GM12878 (cell line): ENCODE measurements at regions not wholly inside any gene's neighbourhood (a gene's known extent, or its start where the extent isn't known, plus 50 kb on each side); places are given as distances from the start of the nearest gene placed in this dataset.

ENCODE experiments used
- ATAC-seq: fragments of 200-7000 bp; cut with Tn5 transposase; 3 replicates; pipeline ENCODE4 v1.9.1; 2020; ENCODE audit warnings: mild to moderate bottlenecking, moderate library complexity
- BruUV-seq: library from RNA; stranded (reverse); fragments of 400-500 nt; replicated peaks from 2 replicates; lab custom pipeline; 2021; lab: Mats Ljungman, UMichigan
- CTCF ChIA-PET: fragments of 300-600 bp; sonication (Branson Sonifier 250); formaldehyde crosslinking; extraction: SDS; loops from one replicate; lab custom pipeline; 2021; ENCODE audit warnings: inconsistent platforms; lab: Yijun Ruan, JAX
- POLR2A ChIA-PET: fragments of 350-600 bp; formaldehyde crosslinking; extraction: SDS; loops from one replicate; lab custom pipeline; 2021; ENCODE audit warnings: inconsistent platforms; lab: Charles Lee
- RAD21 ChIA-PET: fragments of 300-600 bp; sonication (Branson Sonifier 250); formaldehyde crosslinking; loops from one replicate; lab custom pipeline; 2023; ENCODE audit warnings: antibody characterized with exemption; ENCODE audit not compliant: unreplicated experiment; lab: Charles Lee
- SMC1A ChIA-PET: fragments of 300-600 bp; sonication (Branson Sonifier 250); formaldehyde crosslinking; loops from one replicate; lab custom pipeline; 2023; ENCODE audit not compliant: unreplicated experiment, uncharacterized antibody; lab: Charles Lee
- DNase-seq: peaks from one replicate; pipeline ENCODE4 v3.0.0-alpha.2; 2011; ENCODE audit warnings: low read depth, low spot score
- FAIRE-seq: peaks from 3 replicates; lab custom pipeline; 2011; peaks lifted over from hg19 to GRCh38; lab: Jason Lieb, UNC
- H2AFZ ChIP-seq: 2 replicates; pipeline ENCODE4 v1.6.0; 2011; ENCODE audit warnings: low read depth, low read length, control low read depth; ENCODE audit not compliant: control insufficient read depth
- H3K27ac ChIP-seq: 2 replicates; pipeline ENCODE4 v1.5.1; 2011; ENCODE audit warnings: control low read depth; ENCODE audit not compliant: control insufficient read depth, insufficient read depth
- H3K27me3 ChIP-seq, 2 experiments: replicated peaks in 1 of 2; 2 replicates each; pipeline versions ENCODE4 v1.6.0 to v1.6.1; 2011; ENCODE audit warnings: low read length in 1 of 2; ENCODE audit not compliant: control insufficient read depth in 2 of 2, insufficient read depth in 2 of 2
- H3K36me3 ChIP-seq, 2 experiments: 2 replicates each; pipeline ENCODE4 v1.5.1; 2011; ENCODE audit warnings: low read length in 1 of 2; ENCODE audit not compliant: control insufficient read depth in 2 of 2, insufficient read depth in 2 of 2
- H3K4me1 ChIP-seq: 2 replicates; pipeline ENCODE4 v1.6.1; 2011; ENCODE audit warnings: mild to moderate bottlenecking, low read length, moderate library complexity, mixed read lengths; ENCODE audit not compliant: control insufficient read depth, insufficient read depth
- H3K4me2 ChIP-seq: 2 replicates; pipeline ENCODE4 v1.6.0; 2011; ENCODE audit warnings: control low read depth; ENCODE audit not compliant: control insufficient read depth, insufficient read depth
- H3K4me3 ChIP-seq: fragments of 200-600 bp; sonication (generic); 2 replicates; pipeline ENCODE4 v1.5.1; 2016
- H3K79me2 ChIP-seq: 2 replicates; pipeline ENCODE4 v1.6.0; 2011; ENCODE audit warnings: low read length; ENCODE audit not compliant: control insufficient read depth, insufficient read depth
- H3K9ac ChIP-seq: 2 replicates; pipeline ENCODE4 v1.8.0; 2011; ENCODE audit warnings: low read length, control low read depth, mixed read lengths; ENCODE audit not compliant: control insufficient read depth, insufficient read depth
- H3K9me3 ChIP-seq: replicated peaks from 3 replicates; pipeline ENCODE4 v1.5.1; 2011; ENCODE audit warnings: mild to moderate bottlenecking, low read length; ENCODE audit not compliant: control insufficient read depth, insufficient read depth
- H4K20me1 ChIP-seq: 2 replicates; pipeline ENCODE4 v1.6.0; 2011; ENCODE audit not compliant: control insufficient read depth, insufficient read depth
- CBX5 ChIP-seq: sonication (generic); IDR thresholded peaks from 2 replicates; pipeline ENCODE4 v1.6.1; 2016; ENCODE audit warnings: low read depth, moderate library complexity, mild to moderate bottlenecking, inconsistent platforms
- EED ChIP-seq: sonication (generic); IDR thresholded peaks from 2 replicates; pipeline ENCODE4 v1.6.1; 2016; ENCODE audit warnings: antibody characterized with exemption, low read depth
- FOS ChIP-seq: IDR thresholded peaks from 3 replicates; pipeline ENCODE4 v1.6.1; 2011; ENCODE audit warnings: borderline replicate concordance; ENCODE audit not compliant: insufficient read length; ENCODE audit errors: extremely low read depth
- HDAC6 ChIP-seq: fragments of 200-600 bp; sonication (generic); IDR thresholded peaks from one replicate; pipeline ENCODE4 v1.8.0; 2017; ENCODE audit warnings: antibody characterized with exemption; ENCODE audit not compliant: unreplicated experiment
- HDGF ChIP-seq: fragments of 450-650 bp; IDR thresholded peaks from 2 replicates; pipeline ENCODE4 v1.6.1; 2016; ENCODE audit warnings: antibody characterized with exemption
- JUNB ChIP-seq: IDR thresholded peaks from 2 replicates; pipeline ENCODE4 v1.6.1; 2016; ENCODE audit warnings: antibody characterized with exemption, mild to moderate bottlenecking
- LARP7 ChIP-seq: fragments of 450-650 bp; IDR thresholded peaks from 2 replicates; pipeline ENCODE4 v1.6.1; 2017; ENCODE audit warnings: mild to moderate bottlenecking
- NFIC ChIP-seq: IDR thresholded peaks from 2 replicates; pipeline ENCODE4 v1.6.1; 2012; ENCODE audit warnings: low read depth, mild to moderate bottlenecking, inconsistent platforms, low read length, moderate library complexity
- NFYA ChIP-seq: IDR thresholded peaks from 2 replicates; pipeline ENCODE4 v1.6.1; 2011; ENCODE audit warnings: low read depth, mild to moderate bottlenecking, low read length, improper control_type of control experiment, borderline replicate concordance
- NR2C1 ChIP-seq: fragments of 450-650 bp; IDR thresholded peaks from 2 replicates; pipeline ENCODE4 v1.6.1; 2017; ENCODE audit warnings: antibody characterized with exemption, mild to moderate bottlenecking, moderate library complexity
- PML ChIP-seq: IDR thresholded peaks from 2 replicates; pipeline ENCODE4 v1.6.1; 2012; ENCODE audit warnings: low read length, inconsistent platforms
- RAD21 ChIP-seq: IDR thresholded peaks from 2 replicates; pipeline ENCODE4 v1.6.1; 2011; ENCODE audit warnings: mild to moderate bottlenecking, low read depth, low read length, moderate library complexity; ENCODE audit not compliant: insufficient read depth
- RELA ChIP-seq: fragments of 450-650 bp; IDR thresholded peaks from 2 replicates; pipeline ENCODE4 v1.8.0; 2014; ENCODE audit warnings: borderline replicate concordance; ENCODE audit not compliant: partially characterized antibody
- SIX5 ChIP-seq: IDR thresholded peaks from 2 replicates; pipeline ENCODE4 v1.6.1; 2011; ENCODE audit warnings: mild to moderate bottlenecking, low read depth, low read length, moderate library complexity; ENCODE audit not compliant: severe bottlenecking
- SMARCA5 ChIP-seq: fragments of 450-650 bp; IDR thresholded peaks from 2 replicates; pipeline ENCODE4 v1.6.1; 2017; ENCODE audit warnings: mild to moderate bottlenecking
- STAT3 ChIP-seq: IDR thresholded peaks from 2 replicates; pipeline ENCODE4 v1.6.1; 2011; ENCODE audit warnings: low read depth, low read length, improper control_type of control experiment
- TAF1 ChIP-seq: IDR thresholded peaks from 2 replicates; pipeline ENCODE4 v1.6.1; 2011; ENCODE audit warnings: mild to moderate bottlenecking, low read depth, low read length, borderline replicate concordance
- WGBS: methylation state at CpG from one replicate; pipeline ENCODE4 v1.1.6; 2016; ENCODE audit warnings: low lambda C conversion rate; ENCODE audit not compliant: insufficient replicate concordance, insufficient coverage; ENCODE audit errors: missing lambda C conversion rate; 5-methylcytosine and 5-hydroxymethylcytosine counted together
- in situ Hi-C: fragments of 300-500 bp; cut with MboI; formaldehyde crosslinking; loops from 9 replicates; pipeline ENCODE4 v1.14.3; 2018; ENCODE audit warnings: mixed read lengths
- intact Hi-C: fragments of 100-400 bp; cut with micrococcal nuclease; formaldehyde crosslinking; loops from one replicate; pipeline ENCODE4 v1.14.2; 2022; ENCODE audit not compliant: unreplicated experiment
- TF ChIP-seq, protein P1 (sequence below): fragments of 450-650 bp; IDR thresholded peaks from 2 replicates; pipeline ENCODE4 v1.6.1; 2017; ENCODE audit warnings: low read depth, mild to moderate bottlenecking, moderate library complexity
- TF ChIP-seq, protein P2 (sequence below): fragments of 450-650 bp; IDR thresholded peaks from 2 replicates; pipeline ENCODE4 v1.6.1; 2018; ENCODE audit warnings: borderline replicate concordance, mild to moderate bottlenecking; ENCODE audit not compliant: partially characterized antibody
- TF ChIP-seq, protein P3 (sequence below): fragments of 450-650 bp; IDR thresholded peaks from 2 replicates; pipeline ENCODE4 v1.6.1; 2016; ENCODE audit warnings: mild to moderate bottlenecking

DNA sequence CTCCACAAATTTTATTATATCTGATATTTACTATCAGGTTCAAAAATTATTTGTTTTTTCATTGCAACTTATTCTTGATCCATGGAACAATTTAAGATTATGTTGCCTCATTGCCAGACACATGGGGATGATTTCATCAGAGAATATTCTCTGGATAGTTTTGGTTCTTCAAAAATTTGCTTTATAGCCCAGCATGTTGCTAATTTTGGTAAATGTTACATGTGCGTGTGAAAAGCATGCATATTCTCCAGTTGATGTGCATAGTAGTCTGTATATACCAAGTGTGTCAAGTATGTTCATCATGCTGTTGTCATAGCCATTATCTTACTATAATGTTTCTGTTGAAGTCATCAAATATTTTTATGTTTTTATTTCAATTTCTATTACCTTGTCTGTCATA lies 122.3 kb downstream of the RFC3 start (continued):
- TF ChIP-seq, protein P1, sequence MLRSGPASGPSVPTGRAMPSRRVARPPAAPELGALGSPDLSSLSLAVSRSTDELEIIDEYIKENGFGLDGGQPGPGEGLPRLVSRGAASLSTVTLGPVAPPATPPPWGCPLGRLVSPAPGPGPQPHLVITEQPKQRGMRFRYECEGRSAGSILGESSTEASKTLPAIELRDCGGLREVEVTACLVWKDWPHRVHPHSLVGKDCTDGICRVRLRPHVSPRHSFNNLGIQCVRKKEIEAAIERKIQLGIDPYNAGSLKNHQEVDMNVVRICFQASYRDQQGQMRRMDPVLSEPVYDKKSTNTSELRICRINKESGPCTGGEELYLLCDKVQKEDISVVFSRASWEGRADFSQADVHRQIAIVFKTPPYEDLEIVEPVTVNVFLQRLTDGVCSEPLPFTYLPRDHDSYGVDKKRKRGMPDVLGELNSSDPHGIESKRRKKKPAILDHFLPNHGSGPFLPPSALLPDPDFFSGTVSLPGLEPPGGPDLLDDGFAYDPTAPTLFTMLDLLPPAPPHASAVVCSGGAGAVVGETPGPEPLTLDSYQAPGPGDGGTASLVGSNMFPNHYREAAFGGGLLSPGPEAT: no peak
- TF ChIP-seq PML (no peak), NR2C1 (no peak), LARP7 (no peak), SMARCA5 (no peak), EED (no peak), RELA (no peak), FOS (no peak)

DNA sequence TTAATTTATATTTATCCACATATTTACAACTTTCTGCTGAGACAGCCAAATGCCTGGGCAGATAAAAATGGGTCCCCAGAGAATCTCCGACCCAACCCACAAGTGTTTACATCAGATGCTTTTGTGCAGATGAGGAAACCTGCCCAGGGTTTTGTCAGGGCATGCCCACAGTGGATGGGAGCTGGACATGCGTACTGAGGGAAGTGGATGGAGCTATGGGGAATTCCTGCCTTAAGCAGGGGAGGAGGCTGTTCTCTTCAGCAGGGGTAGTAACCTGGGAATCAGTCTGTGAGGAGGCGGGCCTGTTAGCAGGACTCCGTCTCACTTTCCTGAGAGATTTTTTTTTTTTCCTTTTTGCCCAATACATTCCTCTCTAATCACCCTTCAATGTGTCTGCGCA lies 122.9 kb downstream of the RFC3 start:
- H3K4me1 ChIP-seq: no peaks in the 10 kb centered on the region
- no peak overlapping the region for H3K9ac ChIP-seq
- H3K36me3 ChIP-seq: no peaks in the 10 kb centered on the region
- H3K4me2 ChIP-seq: no peak overlapping the region
- no peak overlapping the region for H3K4me3 ChIP-seq
- no TSS peak for BruUV-seq
- intact Hi-C loops: no loop called here
- FAIRE-seq: no peak
- CTCF ChIA-PET: no interaction called here
- H3K79me2 ChIP-seq: no peaks in the 10 kb centered on the region
- no peaks in the 10 kb centered on the region; the same call in 2 of the 3 replicates for H3K9me3 ChIP-seq
- in situ Hi-C loops: no loop called here
- POLR2A ChIA-PET: no interaction called here
- no peaks in the 10 kb centered on the region for H3K27me3 ChIP-seq
- WGBS: 89% methylated on average over 5 of the region's 5 CpGs
- SMC1A ChIA-PET: no interaction called here
- ATAC-seq: no peak
- no peak for DNase-seq
- no peaks in the 10 kb centered on the region for H4K20me1 ChIP-seq
- RAD21 ChIA-PET: no interaction called here
- no peak overlapping the region for H3K27ac ChIP-seq
- no peak overlapping the region for H2AFZ ChIP-seq
- TF ChIP-seq JUNB: no peak
- TF ChIP-seq SIX5: no peak
- no peak for TF ChIP-seq RAD21
- TF ChIP-seq, protein P2, sequence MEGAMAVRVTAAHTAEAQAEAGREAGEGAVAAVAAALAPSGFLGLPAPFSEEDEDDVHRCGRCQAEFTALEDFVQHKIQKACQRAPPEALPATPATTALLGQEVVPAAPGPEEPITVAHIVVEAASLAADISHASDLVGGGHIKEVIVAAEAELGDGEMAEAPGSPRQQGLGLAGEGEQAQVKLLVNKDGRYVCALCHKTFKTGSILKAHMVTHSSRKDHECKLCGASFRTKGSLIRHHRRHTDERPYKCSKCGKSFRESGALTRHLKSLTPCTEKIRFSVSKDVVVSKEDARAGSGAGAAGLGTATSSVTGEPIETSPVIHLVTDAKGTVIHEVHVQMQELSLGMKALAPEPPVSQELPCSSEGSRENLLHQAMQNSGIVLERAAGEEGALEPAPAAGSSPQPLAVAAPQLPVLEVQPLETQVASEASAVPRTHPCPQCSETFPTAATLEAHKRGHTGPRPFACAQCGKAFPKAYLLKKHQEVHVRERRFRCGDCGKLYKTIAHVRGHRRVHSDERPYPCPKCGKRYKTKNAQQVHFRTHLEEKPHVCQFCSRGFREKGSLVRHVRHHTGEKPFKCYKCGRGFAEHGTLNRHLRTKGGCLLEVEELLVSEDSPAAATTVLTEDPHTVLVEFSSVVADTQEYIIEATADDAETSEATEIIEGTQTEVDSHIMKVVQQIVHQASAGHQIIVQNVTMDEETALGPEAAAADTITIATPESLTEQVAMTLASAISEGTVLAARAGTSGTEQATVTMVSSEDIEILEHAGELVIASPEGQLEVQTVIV: no peak
- no peak for TF ChIP-seq STAT3
- no peak for TF ChIP-seq HDGF
- TF ChIP-seq, protein P3, sequence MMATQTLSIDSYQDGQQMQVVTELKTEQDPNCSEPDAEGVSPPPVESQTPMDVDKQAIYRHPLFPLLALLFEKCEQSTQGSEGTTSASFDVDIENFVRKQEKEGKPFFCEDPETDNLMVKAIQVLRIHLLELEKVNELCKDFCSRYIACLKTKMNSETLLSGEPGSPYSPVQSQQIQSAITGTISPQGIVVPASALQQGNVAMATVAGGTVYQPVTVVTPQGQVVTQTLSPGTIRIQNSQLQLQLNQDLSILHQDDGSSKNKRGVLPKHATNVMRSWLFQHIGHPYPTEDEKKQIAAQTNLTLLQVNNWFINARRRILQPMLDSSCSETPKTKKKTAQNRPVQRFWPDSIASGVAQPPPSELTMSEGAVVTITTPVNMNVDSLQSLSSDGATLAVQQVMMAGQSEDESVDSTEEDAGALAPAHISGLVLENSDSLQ: no peak
- TF ChIP-seq TAF1: no peak
- TF ChIP-seq NFIC: no peak
- no peak for TF ChIP-seq CBX5
- TF ChIP-seq NFYA: no peak
- TF ChIP-seq HDAC6: no peak
